Fibroblast of mammary gland (primary cell): ENCODE measurements at regions not wholly inside any gene's neighbourhood (a gene's known extent, or its start where the extent isn't known, plus 50 kb on each side); places are given as distances from the start of the nearest gene placed in this dataset.

ENCODE experiments used
- DNase-seq: peaks from one replicate; pipeline ENCODE4 v3.0.0-alpha.2; 2010; ENCODE audit warnings: low read depth
- H3K4me3 ChIP-seq: 2 replicates; pipeline ENCODE4 v1.5.1; 2011; ENCODE audit warnings: low read depth, mild to moderate bottlenecking, low read length, moderate library complexity; ENCODE audit not compliant: control insufficient read depth
- CTCF ChIP-seq: conservative IDR thresholded peaks from 2 replicates; pipeline ENCODE4 v1.5.1; 2011; ENCODE audit warnings: low read depth, low read length, inconsistent platforms; ENCODE audit not compliant: control insufficient read depth, insufficient read depth

GRCh38 chr20:40774252-40774651 lies 85.2 kb upstream of the MAFB start:
- H3K4me3 ChIP-seq, result no peak overlapping the region
- no peak for DNase-seq
- no peak for TF ChIP-seq CTCF

GRCh38 chr20:40775561-40776146 lies 86.6 kb upstream of the MAFB start:
- H3K4me3 ChIP-seq, result no peak overlapping the region
- TF ChIP-seq CTCF, result no peak
- no peak for DNase-seq

GRCh38 chr20:40776466-40777457 lies 87.7 kb upstream of the MAFB start:
- no peak overlapping the region for H3K4me3 ChIP-seq
- DNase-seq, result no peak
- no peak for TF ChIP-seq CTCF

- TF ChIP-seq CTCF, result no peak
- no peak for DNase-seq
- H3K4me3 ChIP-seq, result no peak overlapping the region
Measured at GRCh38 chr20:40777653-40778052, 88.6 kb upstream of the MAFB start.

- TF ChIP-seq CTCF, result no peak
- no peak for DNase-seq
- no peak overlapping the region for H3K4me3 ChIP-seq
Measured at GRCh38 chr20:40778894-40779496, 90.0 kb upstream of the MAFB start.

- no peak for TF ChIP-seq CTCF
- H3K4me3 ChIP-seq, result no peak overlapping the region
- no peak for DNase-seq
Measured at GRCh38 chr20:40781327-40782042, 92.4 kb upstream of the MAFB start.
